GM12891 (cell line): ENCODE measurements at regions not wholly inside any gene's neighbourhood (a gene's known extent, or its start where the extent isn't known, plus 50 kb on each side); places are given as distances from the start of the nearest gene placed in this dataset.

Source experiments
- DNase-seq: peaks from one replicate; pipeline ENCODE4 v3.0.0; 2011; ENCODE audit warnings: low spot score; ENCODE audit not compliant: insufficient read length
- FAIRE-seq: peaks from 2 replicates; lab custom pipeline; 2011; peaks lifted over from hg19 to GRCh38; lab: Jason Lieb, UNC
- PAX5 ChIP-seq: IDR thresholded peaks from 2 replicates; pipeline ENCODE4 v1.6.1; 2011; ENCODE audit warnings: low read length, moderate library complexity, mild to moderate bottlenecking; ENCODE audit not compliant: insufficient read depth, severe bottlenecking
- POLR2A ChIP-seq: IDR thresholded peaks from 2 replicates; pipeline ENCODE4 v1.6.1; 2011; ENCODE audit warnings: low read depth, low read length, control low read depth
- POLR2AphosphoS5 ChIP-seq: IDR thresholded peaks from 2 replicates; pipeline ENCODE4 v1.6.1; 2011; ENCODE audit warnings: low read depth, low read length, control low read depth
- POU2F2 ChIP-seq: IDR thresholded peaks from 2 replicates; pipeline ENCODE4 v1.6.1; 2011; ENCODE audit warnings: low read depth, mild to moderate bottlenecking, control low read depth, low read length, moderate library complexity
- SPI1 ChIP-seq: IDR thresholded peaks from 2 replicates; pipeline ENCODE4 v1.6.1; 2011; ENCODE audit warnings: low read depth, low read length, control low read depth
- TAF1 ChIP-seq: IDR thresholded peaks from 2 replicates; pipeline ENCODE4 v1.6.1; 2011; ENCODE audit warnings: low read depth, low read length, control low read depth

DNA sequence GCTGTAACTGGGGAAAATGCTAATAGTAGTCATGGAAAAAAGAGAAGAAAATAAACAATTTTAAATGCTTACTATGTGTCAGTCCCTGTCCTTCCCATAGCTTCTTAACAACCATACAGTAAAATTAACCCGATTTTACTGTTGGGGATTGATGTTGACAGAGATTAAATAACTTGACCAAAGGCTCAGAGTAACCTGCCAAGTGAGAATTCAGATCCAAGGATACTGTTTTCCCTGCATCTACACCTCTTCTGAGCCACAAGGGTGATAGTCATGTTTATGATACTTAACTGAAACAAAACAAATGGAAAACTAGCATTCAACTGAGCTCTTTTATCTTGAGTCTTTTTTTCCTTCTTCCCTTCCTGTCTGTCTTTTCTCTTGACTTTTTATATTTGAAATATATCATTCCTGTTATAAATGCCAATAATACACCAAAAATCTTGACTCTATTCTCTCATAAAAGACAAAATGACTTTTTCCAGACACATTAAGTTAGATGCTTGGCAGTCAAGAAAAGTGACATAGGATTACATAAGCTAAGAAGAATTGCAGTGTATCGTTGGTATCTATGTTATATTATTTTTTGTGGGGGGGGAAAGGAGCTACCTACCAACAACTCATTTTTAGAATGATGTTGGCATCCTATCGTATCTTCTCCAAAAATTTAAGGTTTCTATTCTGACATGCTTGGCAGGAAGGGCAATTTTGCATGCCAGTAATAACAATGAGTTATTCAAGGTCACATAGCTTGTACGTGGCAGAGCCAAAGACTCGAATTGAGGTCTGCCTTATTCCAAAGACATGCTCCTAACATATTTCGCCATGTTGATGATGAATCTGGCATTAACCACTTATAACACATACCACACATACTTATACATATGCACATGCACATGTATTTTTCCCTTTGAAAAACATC lies 306.6 kb upstream of the KCNH8 start:
- TF ChIP-seq POLR2A: no peak
- TF ChIP-seq POLR2AphosphoS5: no peak
- TF ChIP-seq SPI1: no peak
- TF ChIP-seq PAX5: no peak
- TF ChIP-seq TAF1: no peak
- TF ChIP-seq POU2F2: no peak
- FAIRE-seq: no peak
- no peak for DNase-seq

DNA sequence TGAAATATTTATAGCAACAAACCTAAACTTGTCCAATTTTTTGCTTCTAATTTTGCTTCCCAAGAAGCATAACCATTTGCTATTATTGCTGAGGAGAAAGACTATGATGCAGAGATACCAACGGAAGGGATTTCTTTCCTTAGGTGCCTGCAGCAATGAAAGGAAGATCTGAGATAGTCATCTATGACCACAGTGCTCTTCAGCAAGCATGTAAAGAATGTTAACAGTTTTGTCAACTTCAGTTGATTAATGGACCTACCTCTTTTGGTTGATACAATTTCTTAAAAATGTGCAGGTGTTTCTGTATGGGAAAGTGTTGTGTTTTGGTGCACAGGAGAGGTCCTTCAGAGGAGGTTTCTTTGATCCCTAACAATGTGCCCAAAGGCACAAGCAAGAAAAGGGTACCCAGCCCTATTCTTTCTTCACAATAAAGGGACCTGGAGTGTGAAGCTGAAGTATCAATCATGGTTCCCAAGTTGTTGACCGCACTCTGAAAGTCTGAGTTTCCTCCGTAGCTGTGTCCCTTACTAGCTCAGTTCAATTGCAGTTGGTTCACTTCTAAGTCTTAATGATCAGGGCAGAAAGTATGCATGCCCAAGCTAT lies 307.7 kb upstream of the KCNH8 start:
- DNase-seq (no peak), FAIRE-seq (no peak)
- no peak for TF ChIP-seq POLR2A
- TF ChIP-seq POLR2AphosphoS5: no peak
- TF ChIP-seq PAX5: no peak

DNA sequence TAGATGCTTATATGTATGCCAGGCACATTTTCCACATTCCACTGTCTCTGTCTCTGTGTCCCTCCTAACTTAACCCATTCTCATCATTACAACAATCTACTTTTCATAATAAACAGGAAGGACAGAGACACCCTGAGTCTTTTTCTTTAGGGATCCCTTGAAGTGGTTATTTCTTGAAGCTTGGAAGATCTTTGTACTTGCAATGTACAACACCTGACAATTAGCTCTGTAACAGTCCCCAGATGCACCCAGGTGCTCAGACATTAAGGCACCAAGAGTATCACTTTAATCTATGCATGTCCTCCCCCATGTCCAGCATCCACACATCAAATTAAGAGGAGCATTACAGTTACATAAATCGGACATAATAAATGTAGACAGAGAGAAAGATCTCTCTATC lies 309.6 kb upstream of the KCNH8 start:
- no peak for FAIRE-seq
- no peak for DNase-seq
- no peak for TF ChIP-seq PAX5
- no peak for TF ChIP-seq POLR2AphosphoS5
- no peak for TF ChIP-seq TAF1
- TF ChIP-seq SPI1: no peak
- no peak for TF ChIP-seq POLR2A
- TF ChIP-seq POU2F2: no peak

DNA sequence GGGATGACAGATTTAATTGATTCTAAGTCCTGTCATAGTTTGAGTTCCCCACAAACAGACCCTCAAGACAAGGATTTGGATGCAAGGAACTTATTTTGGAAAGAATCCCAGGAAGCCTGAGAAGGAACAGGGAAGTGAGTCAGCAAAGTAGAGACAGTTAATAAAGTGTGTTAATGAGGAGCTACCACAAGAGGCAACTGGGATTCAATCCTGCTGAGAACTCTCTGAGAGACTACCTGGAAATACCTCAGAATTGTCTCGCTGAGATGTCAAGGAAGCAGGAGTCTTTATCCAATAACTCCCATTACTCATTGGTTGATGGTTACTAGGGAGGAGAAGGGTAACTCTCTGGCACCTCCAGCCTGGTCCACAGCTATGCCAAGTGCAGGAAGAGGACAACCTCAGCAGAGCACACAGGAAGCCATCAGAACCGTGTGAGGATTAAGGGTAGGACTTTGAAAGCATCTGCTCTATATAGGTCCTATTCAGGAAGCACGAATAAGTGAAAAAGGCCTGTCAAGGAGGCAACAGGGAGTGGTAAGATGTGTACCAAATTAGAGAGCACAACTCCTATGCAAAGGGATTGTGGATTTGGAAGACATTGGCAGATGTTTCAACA lies 311.1 kb upstream of the KCNH8 start:
- no peak for TF ChIP-seq TAF1
- TF ChIP-seq SPI1: no peak
- no peak for FAIRE-seq
- no peak for DNase-seq

DNA sequence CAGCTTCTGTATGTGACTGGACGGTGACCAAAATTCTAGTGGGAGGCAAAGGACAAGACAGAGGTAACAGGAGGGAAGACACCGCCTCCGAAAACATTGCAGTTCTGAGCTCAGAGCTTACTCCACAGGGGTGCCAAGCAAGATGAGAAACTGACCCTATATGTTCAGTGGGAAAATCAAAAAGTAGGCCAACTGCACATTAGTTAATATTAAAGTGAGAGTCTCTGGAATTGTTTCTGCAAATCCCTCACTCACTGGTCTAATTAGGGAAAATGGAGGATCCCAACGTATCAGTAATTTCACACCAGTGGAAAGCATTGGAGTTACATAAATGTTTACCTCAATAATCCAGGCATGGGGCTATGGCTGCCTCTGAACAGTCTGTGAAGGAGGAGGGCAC lies 313.3 kb upstream of the KCNH8 start:
- FAIRE-seq: no peak
- DNase-seq: no peak
- no peak for TF ChIP-seq SPI1
- no peak for TF ChIP-seq POLR2A
- TF ChIP-seq POLR2AphosphoS5: no peak
- no peak for TF ChIP-seq PAX5
- TF ChIP-seq TAF1: no peak
- no peak for TF ChIP-seq POU2F2

DNA sequence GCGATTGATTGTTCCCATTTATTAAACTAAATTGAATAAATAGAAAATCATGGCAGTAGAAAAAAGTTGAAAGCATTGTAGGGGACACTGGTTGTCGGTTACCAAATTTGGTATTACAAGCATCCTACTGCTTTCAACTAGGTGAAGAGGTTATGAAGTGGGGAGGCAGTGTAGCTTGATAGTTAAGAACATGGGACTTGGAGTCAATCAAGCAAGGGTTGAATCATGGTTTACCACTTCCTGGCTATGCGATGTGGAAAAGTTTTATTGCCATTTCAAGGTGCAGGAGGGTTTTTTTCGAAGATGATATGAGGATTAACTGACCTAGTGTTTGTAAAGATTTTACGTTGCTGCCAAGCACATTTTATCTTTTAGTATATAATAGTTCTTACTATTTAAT lies 318.2 kb upstream of the KCNH8 start:
- TF ChIP-seq TAF1 (no peak), POU2F2 (no peak), SPI1 (no peak), POLR2AphosphoS5 (no peak), PAX5 (no peak), POLR2A (no peak)
- DNase-seq: no peak
- FAIRE-seq: no peak

DNA sequence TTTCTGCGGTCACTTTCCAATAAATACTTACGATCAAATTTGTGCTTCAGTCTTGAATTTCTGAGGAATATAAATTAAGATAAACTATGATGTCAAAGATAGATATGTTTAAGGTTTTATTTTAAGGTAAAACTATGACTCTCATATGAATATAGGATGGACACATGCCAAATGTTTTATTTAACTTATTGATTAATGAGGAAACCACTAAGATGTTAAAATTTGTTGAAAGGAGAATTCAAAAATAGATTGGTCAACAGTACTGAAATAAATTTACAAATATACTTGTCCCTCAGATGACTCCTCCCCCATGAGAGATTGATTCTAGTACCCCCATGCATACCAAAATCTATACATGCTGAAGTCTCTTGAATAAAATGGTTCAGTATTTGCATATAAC lies 319.7 kb upstream of the KCNH8 start:
- FAIRE-seq (no peak), DNase-seq (no peak)
- TF ChIP-seq TAF1 (no peak), PAX5 (no peak), POU2F2 (no peak), POLR2A (no peak), SPI1 (no peak), POLR2AphosphoS5 (no peak)

DNA sequence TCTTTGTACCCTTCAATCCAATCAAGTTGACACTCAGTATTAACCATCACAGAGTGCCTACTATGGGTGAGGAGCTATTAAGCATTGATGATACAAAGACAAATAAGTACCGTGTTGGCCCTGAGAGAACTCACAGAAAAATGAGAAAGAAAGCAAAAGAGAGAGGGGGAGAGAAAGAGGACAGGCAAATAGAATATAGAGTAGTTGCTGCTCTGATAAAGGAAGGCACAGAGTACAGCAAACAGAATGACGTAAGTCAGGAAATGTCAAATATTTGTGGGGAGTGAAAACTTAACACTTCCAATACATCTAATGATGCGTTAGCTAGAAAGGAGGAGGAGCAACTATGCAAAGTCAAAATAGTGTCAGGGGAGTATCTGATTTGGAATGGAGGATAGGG lies 320.6 kb upstream of the KCNH8 start:
- FAIRE-seq (no peak), DNase-seq (no peak)
- no peak for TF ChIP-seq POU2F2
- no peak for TF ChIP-seq SPI1
- TF ChIP-seq TAF1: no peak
- TF ChIP-seq POLR2AphosphoS5: no peak
- no peak for TF ChIP-seq PAX5
- TF ChIP-seq POLR2A: no peak

DNA sequence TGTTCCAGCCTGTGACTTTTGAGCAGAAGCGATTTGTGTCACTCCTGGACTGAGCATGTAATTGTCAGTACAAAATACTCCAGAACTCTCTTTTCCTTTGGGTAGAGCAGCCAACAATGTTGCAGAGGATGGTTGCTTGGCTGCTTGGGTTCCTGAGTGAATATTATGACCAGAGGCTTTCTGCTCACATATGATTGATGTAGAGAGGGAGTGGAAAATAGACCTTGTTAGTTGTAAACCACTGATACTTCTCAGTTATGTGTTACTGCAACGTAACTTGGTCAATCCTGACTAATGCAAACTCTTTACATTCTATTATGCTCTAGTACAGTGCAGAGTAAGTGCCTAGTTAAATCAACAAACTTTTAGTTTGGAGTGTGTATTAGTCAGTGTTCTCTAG lies 322.6 kb upstream of the KCNH8 start:
- FAIRE-seq (no peak), DNase-seq (no peak)
- no peak for TF ChIP-seq SPI1
- no peak for TF ChIP-seq TAF1
- no peak for TF ChIP-seq POU2F2
- no peak for TF ChIP-seq POLR2A
- TF ChIP-seq PAX5: no peak

DNA sequence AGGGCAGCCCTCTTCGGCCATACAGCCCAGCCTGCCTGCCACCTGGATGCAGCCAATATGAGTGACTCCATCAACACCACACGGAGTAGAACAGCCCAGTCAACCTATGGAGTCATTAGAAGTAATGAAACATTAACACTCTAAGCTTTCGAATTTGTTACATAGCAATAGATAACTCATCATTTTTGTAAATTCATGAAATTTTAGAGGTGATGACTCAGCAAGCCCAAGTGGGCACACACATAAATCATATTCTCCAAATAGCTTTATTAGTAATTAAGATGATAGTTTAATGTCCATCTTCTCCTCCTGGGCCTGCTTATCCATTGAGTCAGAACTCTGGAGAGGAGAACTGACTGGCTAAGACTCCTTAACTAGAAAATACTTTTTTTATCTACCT lies 335.0 kb upstream of the KCNH8 start:
- FAIRE-seq: no peak
- TF ChIP-seq SPI1 (no peak), POU2F2 (no peak), POLR2AphosphoS5 (no peak), PAX5 (no peak), TAF1 (no peak), POLR2A (no peak)
- DNase-seq: no peak
